SK-N-SH (cell line): ENCODE measurements at regions not wholly inside any gene's neighbourhood (a gene's known extent, or its start where the extent isn't known, plus 50 kb on each side); places are given as distances from the start of the nearest gene placed in this dataset.

ENCODE experiments used
- CTCF ChIA-PET: fragments of 300-600, 350-600 bp; formaldehyde crosslinking; extraction: SDS; loops from one replicate; lab custom pipeline; 2021; lab: Yijun Ruan, JAX
- POLR2A ChIA-PET: fragments of 350-600 bp; sonication (Branson Sonifier 250); formaldehyde crosslinking; extraction: SDS; loops from one replicate; lab custom pipeline; 2020; ENCODE audit warnings: antibody characterized with exemption, inconsistent platforms; lab: Yijun Ruan, JAX
- DNase-seq: peaks from one replicate; pipeline ENCODE4 v3.0.0; 2012
- H2AFZ ChIP-seq: fragments of 200-600 bp; sonication (generic); 2 replicates; pipeline ENCODE4 v1.8.1; 2016; ENCODE audit warnings: antibody characterized with exemption, mild to moderate bottlenecking, low read depth
- H3F3A ChIP-seq: fragments of 200-600 bp; sonication (generic); replicated peaks from 2 replicates; pipeline ENCODE3; 2016; ENCODE audit warnings: antibody characterized with exemption, mild to moderate bottlenecking; ENCODE audit not compliant: insufficient read depth
- H3K27ac ChIP-seq, 2 experiments: fragments of 200-500 bp in 1 of 2; fragments of 200-600 bp in 1 of 2; sonication (Bioruptor generic) in 1 of 2; sonication (generic), shearing (Covaris generic) in 1 of 2; 2 replicates each; pipeline versions ENCODE4 v1.5.1 to v1.6.1; 2014 to 2016; ENCODE audit warnings: low read depth in 2 of 2, inconsistent platforms in 1 of 2, low read length in 1 of 2, mild to moderate bottlenecking in 1 of 2, mixed read lengths in 1 of 2
- H3K27me3 ChIP-seq: fragments of 200-600 bp; sonication (generic), shearing (Covaris generic); 2 replicates; pipeline ENCODE4 v1.6.1; 2016; ENCODE audit warnings: mixed run types; ENCODE audit not compliant: insufficient read depth
- H3K36me3 ChIP-seq, 2 experiments: fragments of 200-500 bp in 1 of 2; fragments of 200-600 bp in 1 of 2; sonication (Bioruptor generic) in 1 of 2; sonication (generic) in 1 of 2; replicated peaks in 1 of 2; 2 replicates each; pipeline versions ENCODE3 to v1.5.1; 2014 to 2016; ENCODE audit warnings: low read length in 1 of 2, mild to moderate bottlenecking in 1 of 2; ENCODE audit not compliant: insufficient read depth in 2 of 2, control insufficient read depth in 1 of 2
- H3K4me1 ChIP-seq, 2 experiments: fragments of 200-500 bp in 1 of 2; fragments of 200-600 bp in 1 of 2; sonication (Bioruptor generic) in 1 of 2; sonication (generic), shearing (Covaris generic) in 1 of 2; 2 replicates each; pipeline versions ENCODE4 v1.5.1 to v1.6.1; 2014 to 2016; ENCODE audit warnings: low read depth in 1 of 2, low read length in 1 of 2, mixed run types in 1 of 2; ENCODE audit not compliant: insufficient read depth in 2 of 2, control insufficient read depth in 1 of 2
- H3K4me2 ChIP-seq: fragments of 200-600 bp; sonication (generic), shearing (Covaris generic); 2 replicates; pipeline ENCODE4 v1.6.1; 2017; ENCODE audit warnings: mixed run types
- H3K4me3 ChIP-seq, 2 experiments: fragments of 200-500 bp in 1 of 2; fragments of 200-600 bp in 1 of 2; sonication (Bioruptor generic) in 1 of 2; sonication (generic), shearing (Covaris generic) in 1 of 2; 2 replicates each; pipeline versions ENCODE4 v1.5.1 to v1.8.1; 2014 to 2016; ENCODE audit warnings: low read depth in 2 of 2, inconsistent platforms in 1 of 2, low read length in 1 of 2, mild to moderate bottlenecking in 1 of 2, mixed read lengths in 1 of 2, moderate library complexity in 1 of 2
- H3K79me2 ChIP-seq: fragments of 200-600 bp; sonication (generic); 2 replicates; pipeline ENCODE4 v1.8.1; 2017; ENCODE audit warnings: mild to moderate bottlenecking; ENCODE audit not compliant: insufficient read depth
- H3K9ac ChIP-seq: fragments of 200-600 bp; sonication (generic); 2 replicates; pipeline ENCODE4 v1.6.1; 2017; ENCODE audit warnings: mixed run types
- H3K9me2 ChIP-seq: fragments of 200-600 bp; sonication (generic); 2 replicates; pipeline ENCODE4 v1.6.1; 2017; ENCODE audit warnings: mixed run types
- H3K9me3 ChIP-seq: fragments of 200-600 bp; sonication (generic); 2 replicates; pipeline ENCODE4 v1.6.1; 2017; ENCODE audit warnings: mixed run types, mild to moderate bottlenecking, moderate library complexity
- H4K20me1 ChIP-seq: fragments of 200-600 bp; sonication (generic); 2 replicates; pipeline ENCODE4 v1.6.1; 2017; ENCODE audit warnings: mild to moderate bottlenecking, mixed run types; ENCODE audit not compliant: insufficient read depth
- CTCF ChIP-seq: fragments of 200-600 bp; sonication (generic); IDR thresholded peaks from 2 replicates; pipeline ENCODE4 v1.6.1; 2017; ENCODE audit warnings: antibody characterized with exemption, mild to moderate bottlenecking, moderate library complexity
- ELF1 ChIP-seq: IDR thresholded peaks from 2 replicates; pipeline ENCODE4 v1.4.0; 2012
- EP300 ChIP-seq, 2 experiments: IDR thresholded peaks; 2 replicates each; pipeline versions ENCODE4 v1.4.0 to v1.6.1; 2012; ENCODE audit warnings: borderline replicate concordance in 1 of 2, low read depth in 1 of 2, low read length in 1 of 2
- EZH2phosphoT487 ChIP-seq: fragments of 200-600 bp; sonication (generic); IDR thresholded peaks from 2 replicates; pipeline ENCODE4 v1.6.1; 2017; ENCODE audit warnings: low read depth, mixed run types, mild to moderate bottlenecking, antibody characterized with exemption, moderate library complexity, borderline replicate concordance
- FOSL2 ChIP-seq: IDR thresholded peaks from 2 replicates; pipeline ENCODE4 v1.4.0; 2012; ENCODE audit warnings: low read depth, mild to moderate bottlenecking, moderate library complexity, borderline replicate concordance
- FOXM1 ChIP-seq: IDR thresholded peaks from 2 replicates; pipeline ENCODE4 v1.4.0; 2012; ENCODE audit warnings: low read depth, mild to moderate bottlenecking
- GABPA ChIP-seq: IDR thresholded peaks from 2 replicates; pipeline ENCODE4 v1.4.0; 2012; ENCODE audit warnings: low read depth, mild to moderate bottlenecking
- JUND ChIP-seq: IDR thresholded peaks from 2 replicates; pipeline ENCODE4 v1.4.0; 2012
- MAX ChIP-seq: IDR thresholded peaks from 2 replicates; pipeline ENCODE4 v1.4.0; 2012; ENCODE audit warnings: low read depth
- MEF2A ChIP-seq: IDR thresholded peaks from 2 replicates; pipeline ENCODE4 v1.4.0; 2012; ENCODE audit warnings: low read depth, borderline replicate concordance
- MXI1 ChIP-seq: IDR thresholded peaks from 2 replicates; pipeline ENCODE4 v1.6.1; 2012; ENCODE audit warnings: mild to moderate bottlenecking, low read depth, low read length, improper control_type of control experiment
- NFIC ChIP-seq: IDR thresholded peaks from 2 replicates; pipeline ENCODE4 v1.4.0; 2012; ENCODE audit warnings: borderline replicate concordance
- NRF1 ChIP-seq: IDR thresholded peaks from 2 replicates; pipeline ENCODE4 v1.6.1; 2012; ENCODE audit warnings: low read depth, mild to moderate bottlenecking, low read length
- RCOR1 ChIP-seq: fragments of 150-350 bp; IDR thresholded peaks from 2 replicates; pipeline ENCODE4 v1.6.1; 2017; ENCODE audit warnings: antibody characterized with exemption, low read length
- TAF1 ChIP-seq: IDR thresholded peaks from 2 replicates; pipeline ENCODE4 v1.6.1; 2012; ENCODE audit warnings: low read depth, mild to moderate bottlenecking, low read length, moderate library complexity, borderline replicate concordance
- TCF12 ChIP-seq: IDR thresholded peaks from 2 replicates; pipeline ENCODE4 v1.4.0; 2012
- TEAD4 ChIP-seq: IDR thresholded peaks from 2 replicates; pipeline ENCODE4 v1.4.0; 2012; ENCODE audit warnings: mild to moderate bottlenecking, borderline replicate concordance; ENCODE audit not compliant: insufficient read depth
- USF1 ChIP-seq: IDR thresholded peaks from 2 replicates; pipeline ENCODE4 v1.4.0; 2012; ENCODE audit warnings: low read depth, borderline replicate concordance
- USF2 ChIP-seq: fragments of 150-350 bp; IDR thresholded peaks from 2 replicates; pipeline ENCODE4 v1.6.1; 2017; ENCODE audit warnings: antibody characterized with exemption, low read length, low read depth, borderline replicate concordance
- YY1 ChIP-seq: IDR thresholded peaks from 2 replicates; pipeline ENCODE4 v1.4.0; 2012; ENCODE audit warnings: low read depth, mild to moderate bottlenecking
- WGBS: methylation state at CpG from one replicate; pipeline ENCODE4 v1.1.6; 2017; ENCODE audit warnings: low lambda C conversion rate; 5-methylcytosine and 5-hydroxymethylcytosine counted together

- DNase-seq: no peak
- H2AFZ ChIP-seq: no peak overlapping the region
- 59% methylated on average over 9 of the region's 9 CpGs for WGBS
- H3K36me3 ChIP-seq: no peaks in the 10 kb centered on the region
- no peaks in the 10 kb centered on the region for H3F3A ChIP-seq
- no peak overlapping the region for H3K9ac ChIP-seq
- H4K20me1 ChIP-seq: no peaks in the 10 kb centered on the region
- CTCF ChIA-PET: interaction anchor here (1.2 to 3.3 kb wide), 2 partner anchors 16 to 27 kb away, joined by 3 to 16 read pairs; no protein-coding TSS in a partner anchor
- no peaks in the 10 kb centered on the region for H3K79me2 ChIP-seq
- H3K27ac ChIP-seq: no peak overlapping the region
- H3K27me3 ChIP-seq: peaks cover 21% of the 10 kb centered on the region; the same call in 1 of the 2 replicates
- H3K9me2 ChIP-seq: no peaks in the 10 kb centered on the region
- H3K4me2 ChIP-seq: no peak overlapping the region
- no peak overlapping the region for H3K4me3 ChIP-seq
- POLR2A ChIA-PET: no interaction called here
- H3K9me3 ChIP-seq: no peaks in the 10 kb centered on the region
- TF ChIP-seq FOSL2: no peak
- no peak for TF ChIP-seq TAF1
- no peak for TF ChIP-seq MAX
- TF ChIP-seq MXI1: no peak
- no peak for TF ChIP-seq GABPA
- no peak for TF ChIP-seq NRF1
- TF ChIP-seq TEAD4: no peak
- TF ChIP-seq MEF2A: no peak
- TF ChIP-seq USF2: no peak
- TF ChIP-seq EZH2phosphoT487: no peak
- no peak for TF ChIP-seq NFIC
- no peak for TF ChIP-seq USF1
- no peak for TF ChIP-seq EP300 (IDR thresholded peaks at IDR 0.05; ENCODE audit: borderline replicate concordance in 1 of 2, low read depth in 1 of 2, low read length in 1 of 2)
- no peak for TF ChIP-seq YY1
- TF ChIP-seq CTCF: no peak
- TF ChIP-seq JUND: no peak
- TF ChIP-seq TCF12: no peak
- TF ChIP-seq ELF1: no peak
- TF ChIP-seq RCOR1: no peak
- TF ChIP-seq FOXM1: no peak
- peaks cover 0 to 11% of the 10 kb centered on the region in 2 experiments; a peak in 1 of 4 replicates for H3K4me1 ChIP-seq
Measured at GRCh38 chr15:98546329-98546728, 102.0 kb upstream of the IGF1R start.
